Hepatocyte (in vitro differentiated cells): ENCODE measurements at regions not wholly inside any gene's neighbourhood (a gene's known extent, or its start where the extent isn't known, plus 50 kb on each side); places are given as distances from the start of the nearest gene placed in this dataset.

Experiments
- EZH2phosphoT487 ChIP-seq: fragments of 200-600 bp; sonication (generic); IDR thresholded peaks from one replicate; pipeline ENCODE4 v1.6.1; 2018; ENCODE audit warnings: antibody characterized with exemption, mild to moderate bottlenecking, low read depth, moderate library complexity; ENCODE audit not compliant: unreplicated experiment, severe bottlenecking
- TF ChIP-seq, protein P1 (sequence below): fragments of 200-600 bp; sonication (generic); IDR thresholded peaks from 2 replicates; pipeline ENCODE4 v1.5.1; 2016; ENCODE audit warnings: antibody characterized with exemption, mild to moderate bottlenecking; ENCODE audit not compliant: poor library complexity

DNA sequence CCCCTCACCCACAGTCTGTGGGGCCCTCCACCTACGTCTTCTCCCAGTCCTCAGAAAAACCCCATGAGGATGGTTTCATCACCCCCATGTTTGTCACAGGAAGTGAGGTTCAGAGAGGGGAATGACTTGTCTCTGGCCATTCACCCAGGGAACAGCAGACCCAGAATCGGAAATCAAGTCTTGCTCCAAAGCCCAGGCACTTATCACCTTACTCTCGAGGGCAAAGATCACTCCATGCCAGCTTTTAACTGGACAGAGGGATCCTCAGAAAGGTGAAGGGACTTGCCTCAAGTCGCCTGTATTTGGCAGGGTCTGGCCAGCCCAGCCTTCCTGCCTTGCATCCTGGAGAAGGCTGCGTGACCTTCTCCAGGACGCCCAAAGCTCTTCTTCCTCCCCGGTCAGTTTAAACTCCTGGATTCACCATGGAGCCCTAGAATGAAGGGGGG, 57.9 kb upstream of the SSBP3 start:
- TF ChIP-seq, protein P1, sequence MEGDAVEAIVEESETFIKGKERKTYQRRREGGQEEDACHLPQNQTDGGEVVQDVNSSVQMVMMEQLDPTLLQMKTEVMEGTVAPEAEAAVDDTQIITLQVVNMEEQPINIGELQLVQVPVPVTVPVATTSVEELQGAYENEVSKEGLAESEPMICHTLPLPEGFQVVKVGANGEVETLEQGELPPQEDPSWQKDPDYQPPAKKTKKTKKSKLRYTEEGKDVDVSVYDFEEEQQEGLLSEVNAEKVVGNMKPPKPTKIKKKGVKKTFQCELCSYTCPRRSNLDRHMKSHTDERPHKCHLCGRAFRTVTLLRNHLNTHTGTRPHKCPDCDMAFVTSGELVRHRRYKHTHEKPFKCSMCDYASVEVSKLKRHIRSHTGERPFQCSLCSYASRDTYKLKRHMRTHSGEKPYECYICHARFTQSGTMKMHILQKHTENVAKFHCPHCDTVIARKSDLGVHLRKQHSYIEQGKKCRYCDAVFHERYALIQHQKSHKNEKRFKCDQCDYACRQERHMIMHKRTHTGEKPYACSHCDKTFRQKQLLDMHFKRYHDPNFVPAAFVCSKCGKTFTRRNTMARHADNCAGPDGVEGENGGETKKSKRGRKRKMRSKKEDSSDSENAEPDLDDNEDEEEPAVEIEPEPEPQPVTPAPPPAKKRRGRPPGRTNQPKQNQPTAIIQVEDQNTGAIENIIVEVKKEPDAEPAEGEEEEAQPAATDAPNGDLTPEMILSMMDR, result no peak
- no peak for TF ChIP-seq EZH2phosphoT487
